ENCODE measurements at regions not wholly inside any gene's neighbourhood (a gene's known extent, or its start where the extent isn't known, plus 50 kb on each side); places are given as distances from the start of the nearest gene placed in this dataset.
"Not testable (repeated sequence)": the region's sequence is repeated elsewhere in the genome, so short reads cannot be mapped to it uniquely, and the experiment has no call there.

DNA sequence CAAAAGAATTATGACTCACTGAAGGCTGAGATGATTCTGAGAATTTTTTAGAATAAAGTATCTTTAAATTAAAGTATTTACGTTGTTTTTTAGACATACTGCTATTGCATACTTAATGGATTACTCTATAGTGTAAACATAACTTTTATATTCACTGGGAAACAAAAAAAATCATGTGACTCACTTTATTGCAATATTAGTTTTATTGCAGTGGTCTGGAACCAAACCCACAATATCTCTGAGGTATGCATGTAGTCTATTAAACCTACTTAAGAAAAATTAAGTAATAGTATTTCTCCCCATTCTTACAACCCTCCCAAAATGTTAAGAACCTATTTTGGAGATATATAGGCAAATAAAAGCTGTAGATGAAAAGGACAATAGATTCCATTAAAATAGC lies 142.9 kb upstream of the ZNF521 start:
- DNase-seq (ENCODE audit: low read depth in 2 of 2) = no peak

DNA sequence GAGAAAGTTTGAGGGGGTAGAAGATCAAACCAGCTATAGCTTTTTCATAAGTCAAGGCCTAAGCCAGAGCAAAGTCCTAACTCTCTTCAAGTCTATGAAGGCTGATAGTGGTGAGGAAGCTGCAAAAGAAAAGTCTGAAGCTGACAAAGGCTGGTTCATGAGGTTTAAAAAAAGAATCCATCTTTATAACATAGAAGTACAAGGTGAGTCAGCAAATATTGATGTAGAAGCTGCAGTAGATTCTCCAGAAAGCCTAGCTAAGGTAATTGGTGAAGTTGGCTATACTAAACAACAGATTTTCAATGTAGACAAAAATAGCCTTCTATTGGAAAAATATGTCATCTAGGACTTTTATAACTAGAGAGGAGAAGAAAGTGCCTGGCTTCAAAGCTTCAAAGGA lies 141.4 kb upstream of the ZNF521 start:
- no peak for DNase-seq (ENCODE audit: low read depth in 2 of 2)

DNA sequence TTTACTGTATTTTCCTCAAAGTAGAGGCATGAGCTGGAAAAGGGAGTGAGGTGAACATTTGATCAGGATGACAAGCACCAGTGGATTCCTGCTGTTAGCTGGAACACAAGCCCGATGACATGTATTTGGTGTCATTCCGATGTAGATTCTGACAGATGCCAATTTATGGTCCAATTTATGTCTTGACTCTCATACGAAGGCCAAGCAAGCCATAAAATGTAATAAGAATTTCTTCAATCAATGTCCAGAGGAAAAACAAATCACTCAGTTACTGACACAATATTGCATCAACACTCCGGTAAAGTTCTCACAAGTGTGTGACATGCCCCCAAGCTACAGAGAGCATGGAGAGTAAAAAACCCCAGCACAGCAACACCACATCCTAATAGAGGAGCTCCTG lies 138.3 kb upstream of the ZNF521 start:
- DNase-seq (ENCODE audit: low read depth in 2 of 2) = no peak

DNA sequence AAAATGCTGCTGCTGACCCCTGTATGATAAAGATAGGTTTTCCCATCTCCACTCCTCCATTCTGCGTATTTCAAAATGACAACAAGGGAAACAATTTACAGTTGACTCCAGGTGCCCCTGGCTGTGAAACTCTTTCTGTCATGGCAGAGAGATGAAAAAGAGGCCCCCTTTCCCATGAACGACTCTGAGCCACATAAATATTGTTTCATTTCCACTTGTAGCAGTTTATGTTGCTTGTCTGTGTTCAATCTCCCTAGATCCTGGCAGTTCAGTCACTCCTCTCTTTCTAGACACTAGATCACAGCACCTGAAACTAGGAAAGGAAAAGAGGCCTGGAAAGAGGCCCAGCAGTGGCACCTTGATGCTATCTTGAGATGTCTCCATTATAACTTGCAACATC lies 121.0 kb upstream of the ZNF521 start:
- DNase-seq (ENCODE audit: low read depth in 2 of 2) = no peak

DNA sequence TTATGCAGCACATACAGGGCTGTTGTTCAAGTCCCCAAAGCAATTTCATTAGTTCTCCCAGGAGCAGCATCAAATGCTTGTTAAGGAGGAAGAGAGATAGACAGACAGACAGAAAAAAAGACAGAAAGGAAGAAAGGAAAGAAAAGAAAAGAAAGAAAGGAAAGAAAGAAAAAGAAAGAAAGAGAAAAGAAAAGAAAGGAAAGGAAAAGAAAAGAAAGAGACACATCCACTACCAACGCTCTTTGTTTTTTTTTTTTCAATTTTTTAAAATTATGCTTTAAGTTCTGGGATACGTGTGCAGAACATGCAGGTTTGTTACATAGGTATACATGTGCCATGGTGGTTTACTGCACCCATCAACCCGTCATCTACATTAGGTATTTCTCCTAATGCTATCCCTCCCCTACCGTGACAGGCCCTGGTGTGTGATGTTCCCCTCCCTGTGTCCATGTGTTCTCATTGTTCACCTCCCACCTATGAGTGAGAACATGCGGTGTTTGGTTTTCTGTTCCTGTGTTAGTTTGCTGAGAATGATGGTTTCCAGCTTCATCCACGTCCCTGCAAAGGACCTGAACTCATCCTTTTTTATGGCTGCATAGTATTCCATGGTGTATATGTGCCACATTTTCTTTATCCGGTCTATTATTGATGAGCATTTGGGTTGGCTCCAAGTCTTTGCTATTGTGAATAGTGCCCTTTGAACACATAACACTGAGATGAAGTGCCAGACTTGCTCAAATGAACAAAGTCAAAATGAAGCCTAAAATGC lies 119.0 kb upstream of the ZNF521 start:
- DNase-seq (ENCODE audit: low read depth in 2 of 2) = not testable (repeated sequence)

DNA sequence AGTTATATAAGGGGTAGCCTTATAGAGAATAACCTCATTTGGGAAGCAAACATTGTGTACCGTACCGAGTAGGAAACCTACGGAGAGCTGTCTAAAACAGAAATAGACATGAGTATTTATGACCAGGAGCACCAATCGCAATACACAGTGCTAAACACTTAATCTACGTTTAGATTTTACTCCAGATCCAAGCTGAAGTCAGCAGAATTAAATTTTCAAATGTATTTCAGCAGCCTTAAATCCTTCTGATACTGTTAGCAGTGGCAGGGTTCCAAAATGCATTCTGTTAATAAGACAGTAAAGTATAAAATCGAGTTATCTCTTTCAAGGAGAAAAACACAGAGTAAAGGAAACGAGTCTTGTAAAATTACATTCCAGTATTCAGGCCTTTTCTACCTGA lies 118.1 kb upstream of the ZNF521 start:
- DNase-seq (ENCODE audit: low read depth in 2 of 2) = no peak

DNA sequence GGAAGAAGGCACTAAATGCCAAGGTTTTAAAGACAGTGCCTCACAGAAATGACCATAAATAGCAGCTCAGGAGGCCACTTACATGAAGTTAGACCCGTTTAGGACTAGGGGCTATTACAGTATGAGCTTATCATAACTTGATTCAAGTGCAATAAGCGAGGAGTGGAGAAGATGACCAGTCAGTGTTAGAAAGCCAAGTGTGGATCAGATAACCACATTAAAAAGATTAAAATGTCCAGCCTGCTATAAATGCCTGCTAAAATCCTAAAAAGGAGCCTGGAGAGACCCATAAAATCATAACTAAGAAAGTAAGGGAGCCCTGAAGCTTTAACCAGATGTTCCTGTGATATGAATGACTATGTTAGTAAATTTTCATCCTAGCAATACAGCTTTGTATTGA lies 117.5 kb upstream of the ZNF521 start:
- DNase-seq (ENCODE audit: low read depth in 2 of 2) = no peak

DNA sequence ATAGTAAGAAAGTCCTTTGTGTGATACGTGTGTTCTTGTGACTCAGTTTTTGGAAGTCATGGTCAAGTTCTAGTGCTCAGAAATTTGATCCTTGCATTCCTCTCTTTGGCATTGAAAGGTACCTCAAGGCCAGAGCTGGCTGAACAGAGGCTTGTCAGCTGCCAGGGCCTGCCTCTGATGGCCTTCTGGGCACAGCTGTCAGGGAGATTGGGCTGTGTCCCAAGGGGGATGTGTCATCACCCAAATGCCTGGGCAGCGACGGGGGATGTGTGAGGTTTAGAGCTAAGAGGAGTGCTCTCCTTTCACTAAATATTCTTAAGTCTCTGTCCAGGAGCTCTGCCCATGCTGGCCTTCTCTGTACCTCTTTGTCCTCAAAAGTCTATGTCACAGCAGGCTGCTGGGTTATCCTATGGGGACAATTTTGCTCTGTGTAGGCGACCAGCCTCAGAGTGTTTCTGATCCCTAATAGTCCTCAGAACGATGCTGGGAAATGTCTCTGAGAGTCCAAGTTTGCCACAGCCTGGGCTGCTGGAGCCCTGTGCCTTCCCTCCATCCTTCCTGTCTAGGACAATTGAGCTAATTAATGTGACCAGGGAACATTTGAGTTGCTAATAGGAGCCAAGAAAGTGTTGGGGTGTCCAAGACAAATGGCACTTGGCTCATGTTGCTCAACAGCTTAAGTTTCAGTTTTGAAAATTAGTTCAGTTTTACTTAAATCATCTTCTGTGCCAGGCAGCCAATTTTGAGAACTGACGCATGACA lies 115.4 kb upstream of the ZNF521 start:
- no peak for DNase-seq (ENCODE audit: low read depth in 2 of 2)

DNA sequence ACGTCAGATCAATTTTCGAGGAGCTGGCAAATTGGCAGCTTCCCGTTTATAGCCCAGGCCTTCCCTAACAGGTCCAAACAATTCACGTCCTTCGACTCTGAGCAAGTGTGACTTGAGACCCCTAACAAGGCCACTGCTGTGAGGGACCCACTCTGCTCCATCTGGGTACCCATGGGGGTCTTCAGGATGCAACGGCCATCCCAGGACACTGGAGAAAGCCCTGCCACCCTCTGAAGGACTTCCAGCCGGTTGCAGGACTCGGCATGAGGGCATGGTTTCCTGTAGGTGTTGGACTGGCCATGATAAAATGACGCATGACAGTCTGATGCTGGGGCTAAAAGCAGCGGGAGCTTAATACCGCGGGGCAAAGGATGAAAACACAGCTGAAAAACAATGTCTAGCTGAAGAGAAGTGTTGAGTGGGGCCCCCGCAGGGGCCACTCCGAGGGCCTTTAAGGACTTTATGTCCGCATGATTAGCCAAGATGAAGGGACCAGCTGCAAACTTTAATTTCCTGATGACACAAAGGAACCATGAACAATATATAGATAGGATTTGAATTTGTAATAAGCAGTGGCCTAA lies 113.3 kb upstream of the ZNF521 start:
- no peak for DNase-seq (ENCODE audit: low read depth in 2 of 2)

DNA sequence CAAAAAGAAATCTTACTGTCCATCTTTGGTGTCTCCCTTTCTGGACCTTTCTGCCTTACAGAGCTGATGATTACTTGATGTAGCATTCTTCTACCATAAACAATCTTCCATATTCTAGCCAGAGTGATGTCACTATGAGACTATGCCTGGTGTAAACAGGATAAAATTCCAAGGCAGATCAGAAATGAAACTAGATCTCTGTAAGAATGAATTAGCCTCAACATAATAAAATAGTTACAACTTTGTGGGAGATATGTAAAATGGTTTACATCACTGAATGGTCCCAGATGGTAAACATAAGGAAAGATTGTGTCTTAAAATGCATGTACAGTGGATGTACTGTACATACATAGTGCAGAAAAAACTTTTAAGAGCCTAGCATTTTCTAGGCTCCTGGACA lies 112.3 kb upstream of the ZNF521 start:
- DNase-seq (ENCODE audit: low read depth in 2 of 2) = no peak

DNA sequence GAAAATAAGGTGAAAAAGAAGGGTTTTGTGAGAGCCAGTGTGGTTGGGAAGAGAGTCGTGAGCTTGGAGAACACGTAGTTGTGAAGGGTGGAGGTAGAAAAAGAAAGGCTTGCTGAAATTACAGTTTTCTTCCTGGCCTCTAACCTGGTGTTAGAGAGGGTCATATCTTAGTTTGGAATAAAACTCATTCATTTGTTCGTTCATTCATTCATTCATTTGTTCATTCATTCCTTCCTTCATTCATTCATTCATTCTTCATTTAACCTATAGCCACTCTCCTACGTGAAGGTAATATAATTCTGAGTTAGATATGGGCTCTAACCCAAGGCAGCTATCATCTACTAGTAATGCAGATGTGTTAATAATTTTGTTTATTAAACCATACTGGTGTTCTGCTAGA lies 111.8 kb upstream of the ZNF521 start:
- DNase-seq (ENCODE audit: low read depth in 2 of 2) = no peak

DNA sequence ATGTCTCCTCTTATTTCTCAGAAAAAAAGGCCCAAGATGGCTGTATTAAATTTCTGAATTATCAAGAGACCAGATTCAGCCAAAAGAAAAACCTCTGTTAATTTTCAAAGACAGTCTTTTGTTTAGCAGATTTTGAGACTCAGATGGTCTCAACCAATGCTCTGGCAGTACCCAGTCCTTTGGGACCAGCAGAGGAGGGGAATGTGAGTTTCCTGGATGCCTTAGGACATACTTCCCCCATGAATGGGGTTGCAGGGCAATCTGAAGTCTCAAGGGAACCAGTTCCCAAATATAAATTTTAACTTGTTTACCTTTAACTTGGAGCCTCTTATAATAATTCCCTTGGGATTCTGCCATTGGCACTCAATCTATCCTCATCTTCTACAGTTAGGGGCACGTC lies 107.8 kb upstream of the ZNF521 start:
- no peak for DNase-seq (ENCODE audit: low read depth in 2 of 2)

DNA sequence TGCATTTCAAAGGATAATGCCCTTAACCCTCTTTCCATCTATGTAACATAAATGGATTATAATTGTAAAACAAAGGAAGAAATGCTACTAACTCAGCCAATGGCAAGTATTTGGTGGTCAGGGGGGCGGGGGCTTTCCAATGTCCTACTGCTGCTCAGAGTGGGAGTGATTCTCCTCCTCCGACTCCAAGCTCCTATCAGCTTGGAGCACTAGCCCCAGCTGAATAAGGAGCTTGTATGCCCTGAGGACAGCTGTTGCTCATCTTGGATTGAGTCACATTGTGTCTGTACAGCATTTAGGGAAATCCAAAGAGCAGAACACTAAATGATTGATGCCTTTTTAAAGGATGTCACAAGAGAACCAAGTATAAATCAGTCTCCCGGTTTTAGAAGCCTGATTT lies 105.6 kb upstream of the ZNF521 start:
- DNase-seq (ENCODE audit: low read depth in 2 of 2) = no peak

DNA sequence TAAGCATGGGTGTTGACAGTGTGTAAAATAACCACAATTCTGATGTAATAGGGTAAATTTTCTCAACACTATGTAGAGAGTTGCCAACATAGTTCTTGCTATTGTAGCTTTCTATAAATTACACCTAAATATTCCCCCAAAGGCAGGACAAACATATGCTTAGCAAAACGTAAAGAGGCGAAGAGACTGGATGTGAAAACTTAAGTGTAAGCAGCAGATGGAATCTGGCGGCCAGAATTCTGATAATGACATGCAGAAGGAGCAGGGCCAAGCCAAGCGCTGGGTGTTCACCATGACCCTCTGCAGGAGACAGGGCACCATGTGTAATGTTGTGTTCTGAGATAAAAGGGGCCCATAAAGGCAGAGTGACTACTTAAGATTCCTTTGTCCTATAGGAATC lies 105.2 kb upstream of the ZNF521 start:
- no peak for DNase-seq (ENCODE audit: low read depth in 2 of 2)

DNA sequence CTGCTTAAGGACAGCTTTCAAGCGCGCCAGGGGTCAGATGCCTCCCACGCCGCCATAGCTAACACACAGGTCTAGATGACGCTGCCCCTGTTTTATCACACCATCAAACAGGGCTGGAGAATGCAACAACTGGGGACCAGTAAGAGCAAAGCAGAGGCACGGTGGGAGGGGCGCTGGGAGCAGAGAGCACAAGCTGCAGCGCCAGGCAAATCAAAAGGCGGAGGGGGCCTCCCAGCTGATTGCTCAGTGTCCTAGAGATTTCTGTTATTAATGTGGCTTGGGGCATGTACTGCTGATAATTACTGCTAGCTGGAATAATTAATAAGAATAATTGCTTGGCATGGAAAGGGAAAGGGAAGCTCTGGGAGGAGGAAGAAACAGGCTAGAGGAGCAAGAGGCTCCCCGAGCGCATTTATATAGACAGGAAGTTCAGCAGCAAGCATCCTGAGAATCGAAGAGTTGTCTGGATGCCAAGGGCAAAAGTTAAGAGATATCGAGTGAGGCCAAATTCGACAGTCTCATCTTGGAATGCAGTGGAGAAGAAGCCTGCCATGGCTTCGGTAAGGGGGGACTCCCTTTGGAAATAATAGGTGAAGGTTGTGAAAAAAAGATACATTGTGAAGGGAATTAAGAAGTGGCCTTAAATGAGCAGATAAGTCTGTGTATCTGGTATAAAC lies 104.5 kb upstream of the ZNF521 start:
- DNase-seq (ENCODE audit: low read depth in 2 of 2) = no peak

DNA sequence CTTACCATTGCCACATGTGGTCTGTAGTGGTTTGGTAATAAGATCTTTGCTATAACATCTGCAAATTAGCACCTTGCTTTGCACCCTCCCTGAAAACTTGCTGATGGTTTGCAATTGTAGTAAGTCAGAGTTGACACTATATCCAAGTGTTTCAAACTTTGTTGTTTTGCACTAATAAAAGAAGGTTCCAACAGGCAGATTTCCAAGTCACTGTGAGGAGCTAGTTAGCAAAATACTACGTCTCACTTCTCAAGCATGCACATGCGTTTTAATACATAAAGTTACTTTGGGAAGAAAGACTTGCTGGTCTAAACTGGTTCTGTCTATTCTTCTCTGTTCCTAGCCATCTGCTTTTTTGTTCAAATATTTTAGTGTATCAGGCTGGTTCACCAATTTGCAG lies 103.7 kb upstream of the ZNF521 start:
- DNase-seq (ENCODE audit: low read depth in 2 of 2) = no peak

DNA sequence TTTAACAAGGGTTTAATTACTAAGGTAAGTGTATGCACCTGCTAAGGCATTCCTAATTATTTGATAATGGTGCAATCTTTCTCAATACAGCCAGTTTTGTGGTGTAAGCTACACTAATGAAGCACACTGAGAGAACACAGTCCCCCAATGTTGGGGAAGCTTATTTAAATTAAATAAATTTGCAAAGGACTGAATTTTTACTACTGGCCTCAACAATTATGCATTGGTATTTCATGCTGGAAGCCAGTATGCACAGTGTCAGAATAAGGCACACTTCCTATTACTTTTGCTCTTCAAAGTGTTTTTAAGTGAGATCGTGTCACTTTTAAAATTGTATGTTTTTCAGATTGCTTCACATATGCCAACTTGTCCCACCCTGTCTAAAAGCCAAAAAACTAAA lies 103.2 kb upstream of the ZNF521 start:
- no peak for DNase-seq (ENCODE audit: low read depth in 2 of 2)

DNA sequence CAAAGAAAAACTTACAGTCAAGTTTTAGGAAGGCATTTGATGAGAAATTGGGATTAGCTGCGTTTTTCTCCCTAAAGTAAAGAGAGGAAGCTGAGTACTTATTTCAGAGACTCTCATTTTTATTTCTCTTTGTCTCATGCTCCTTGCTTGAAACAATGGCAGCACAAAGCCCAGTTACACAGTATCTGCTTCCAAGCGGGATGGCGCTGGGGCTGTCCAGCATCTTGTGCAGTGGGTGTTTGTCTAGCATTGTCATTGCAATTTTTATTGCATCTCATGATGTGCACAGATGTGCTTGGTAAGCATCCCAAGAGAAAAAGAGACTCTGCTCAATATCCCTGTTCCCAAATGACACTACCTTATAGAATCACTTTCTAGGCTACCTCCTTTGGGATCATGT lies 102.8 kb upstream of the ZNF521 start:
- no peak for DNase-seq (ENCODE audit: low read depth in 2 of 2)

DNA sequence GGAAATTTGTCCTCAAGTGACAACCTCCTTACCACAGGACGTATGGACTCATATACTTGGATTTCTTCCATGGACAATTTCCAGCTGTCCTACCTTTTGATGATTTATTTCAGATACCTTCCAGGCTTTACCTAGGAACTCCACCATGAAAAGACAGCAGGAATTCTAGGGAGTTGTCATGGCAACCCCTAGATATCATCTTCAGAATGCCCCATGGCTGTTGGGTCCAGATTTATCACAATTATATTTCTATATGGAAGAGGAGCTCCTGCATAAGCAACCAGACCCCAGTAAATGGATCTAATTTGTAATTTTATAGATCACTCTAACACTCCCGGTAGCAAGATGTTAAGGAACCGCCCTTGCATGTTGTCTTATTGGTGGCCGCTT lies 102.3 kb upstream of the ZNF521 start:
- no peak for DNase-seq (ENCODE audit: low read depth in 2 of 2)

DNA sequence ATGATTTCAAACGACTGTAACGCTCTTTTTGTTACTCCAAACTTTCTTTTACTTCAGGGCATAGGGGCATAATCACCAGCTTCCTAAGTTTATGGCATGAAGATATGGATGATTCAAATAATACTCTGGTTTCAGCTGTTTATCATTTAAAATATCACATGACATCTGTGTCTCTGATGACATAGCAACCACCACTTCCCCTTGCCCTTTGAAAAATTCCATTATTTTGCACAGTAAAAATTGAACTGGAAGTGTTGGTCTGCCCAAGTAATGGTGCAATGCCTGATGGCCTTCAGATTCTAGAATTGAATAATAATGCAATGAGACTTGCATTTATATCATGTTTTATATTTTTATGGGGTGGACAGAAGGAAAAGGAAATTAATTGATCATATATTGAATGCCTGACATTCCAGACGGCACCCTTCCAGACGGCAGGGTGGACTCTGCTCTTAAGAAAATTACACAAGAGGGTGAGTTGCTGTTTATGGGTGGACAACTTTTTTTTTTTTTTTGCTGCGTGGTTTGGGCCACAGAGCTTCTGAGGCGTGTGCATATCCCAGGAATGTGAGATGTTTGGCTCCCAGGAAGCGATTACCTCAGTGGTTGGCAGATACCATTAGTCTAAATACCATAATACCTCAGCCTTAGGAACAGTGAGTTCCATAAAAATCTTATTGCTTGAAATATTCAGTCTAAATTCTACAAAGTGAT lies 101.7 kb upstream of the ZNF521 start:
- no peak for DNase-seq (ENCODE audit: low read depth in 2 of 2)

DNA sequence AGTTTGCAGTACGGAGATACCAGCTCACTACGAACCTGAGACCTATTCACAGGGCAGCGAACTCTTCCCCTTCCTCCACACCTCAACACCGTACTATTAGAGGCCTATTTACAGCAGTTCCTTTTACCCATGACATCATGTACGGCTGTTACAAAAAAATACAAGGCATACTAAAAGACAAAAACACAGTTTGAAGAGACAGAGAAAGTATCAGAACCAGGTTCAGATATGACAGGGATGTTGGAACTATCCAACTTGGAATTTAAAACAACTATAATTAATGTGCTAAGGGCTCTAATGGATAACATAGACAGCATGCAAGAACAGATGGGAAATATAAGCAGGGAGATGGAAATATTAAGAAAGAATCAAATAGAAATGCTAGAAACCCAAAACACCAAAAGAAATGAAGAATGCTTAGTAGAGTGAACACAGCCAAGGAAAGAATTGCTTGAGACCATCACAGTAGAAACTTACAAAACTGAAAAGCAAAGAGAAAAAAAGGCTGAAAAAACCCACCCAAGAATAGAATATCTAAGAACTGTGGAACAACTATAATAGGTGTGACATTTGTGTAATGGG lies 99.2 kb upstream of the ZNF521 start:
- no peak for DNase-seq (ENCODE audit: low read depth in 2 of 2)

DNA sequence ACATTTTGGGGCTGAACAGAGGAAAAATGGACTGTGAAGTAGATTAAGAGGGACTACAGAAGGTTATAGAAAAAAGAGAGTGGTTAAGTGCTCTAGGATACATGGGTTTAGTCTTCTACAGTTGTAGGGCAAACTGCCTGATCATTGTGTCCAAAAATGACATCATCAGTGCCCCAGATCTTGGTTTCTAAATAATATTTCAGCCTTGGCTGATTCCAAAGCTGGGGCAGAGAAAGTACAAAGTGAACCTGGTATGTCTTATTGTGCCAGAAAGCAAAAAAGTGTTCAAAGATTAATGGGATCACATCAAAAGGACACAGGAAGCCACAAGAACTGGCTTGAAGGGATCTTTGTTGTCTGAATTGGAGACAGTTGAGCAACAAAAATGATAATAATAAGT lies 97.1 kb upstream of the ZNF521 start:
- DNase-seq (ENCODE audit: low read depth in 2 of 2) = no peak

Measured in stimulated activated CD8-positive, alpha-beta memory T cell treated with anti-CD3 and anti-CD28 coated beads, Interleukin-15, amount 100 ng/mL, for 48 hours (primary cell).